Heart right ventricle (tissue), 16 donors: ENCODE measurements at regions not wholly inside any gene's neighbourhood (a gene's known extent, or its start where the extent isn't known, plus 50 kb on each side); places are given as distances from the start of the nearest gene placed in this dataset.

Source experiments
- ATAC-seq, 8 donors: fragments of 200-7000 bp; cut with Tn5 transposase; one replicate each; pipeline ENCODE4 v1.9.1; 2020; ENCODE audit warnings: mild to moderate bottlenecking in 8 of 8, moderate library complexity in 8 of 8, moderate number of reproducible peaks in 1 of 8
- DNase-seq, 2 donors: peaks; one replicate each; pipeline ENCODE4 v3.0.0-alpha.2; 2020
- H3K27ac ChIP-seq, 10 donors: fragments of 200-600 bp; sonication (generic) in 2 of 10; one replicate each; pipeline versions ENCODE4 v1.5.0 to v1.8.0; 2020 to 2022; ENCODE audit warnings: mild to moderate bottlenecking in 3 of 10
- H3K27me3 ChIP-seq, 7 donors: fragments of 200-600 bp; one replicate each; pipeline ENCODE4 v1.8.0; 2021 to 2022; ENCODE audit warnings: mild to moderate bottlenecking in 2 of 7
- H3K36me3 ChIP-seq, 9 donors: fragments of 200-600 bp; sonication (generic) in 1 of 9; one replicate each; pipeline versions ENCODE4 v1.5.0 to v1.8.0; 2020 to 2022; ENCODE audit warnings: mild to moderate bottlenecking in 2 of 9
- H3K4me1 ChIP-seq, 9 donors: fragments of 200-600 bp; sonication (generic) in 1 of 9; one replicate each; pipeline versions ENCODE4 v1.5.0 to v1.8.0; 2020 to 2022; ENCODE audit warnings: mild to moderate bottlenecking in 4 of 9
- H3K4me3 ChIP-seq, 10 donors: fragments of 200-600 bp; sonication (generic) in 2 of 10; one replicate each; pipeline versions ENCODE4 v1.5.0 to v1.8.0; 2020 to 2022; ENCODE audit warnings: mild to moderate bottlenecking in 7 of 10, moderate library complexity in 2 of 10
- H3K9me3 ChIP-seq, 11 donors: fragments of 200-600 bp in 10 of 11; sonication (generic) in 2 of 11; one replicate each; pipeline versions ENCODE4 v1.5.0 to v1.8.0; 2013 to 2022; ENCODE audit warnings: mild to moderate bottlenecking in 2 of 11, control low read depth in 1 of 11, moderate library complexity in 1 of 11
- CTCF ChIP-seq, 9 donors: fragments of 200-600 bp; sonication (generic) in 2 of 9; IDR thresholded peaks; one replicate each; pipeline versions ENCODE4 v1.5.0 to v1.8.0; 2021 to 2022; ENCODE audit warnings: antibody characterized with exemption in 9 of 9, mild to moderate bottlenecking in 5 of 9, moderate library complexity in 1 of 9
- WGBS, 2 donors: extraction: QIAGEN DNeasy Blood & Tissue Kit; methylation state at CpG; one replicate each; pipeline ENCODE4 v1.1.7; 2013; ENCODE audit warnings: inconsistent platforms in 1 of 2; 5-methylcytosine and 5-hydroxymethylcytosine counted together
- intact Hi-C, 10 donors: fragments of 100-400 bp; cut with DNase I; formaldehyde crosslinking; loops; one replicate each; pipeline versions ENCODE4 v1.11.1 to v1.14.2; 2022
- donor health status: Arrhythmogenic right ventricular cardiomyopathy.
- donor health status: ischemic (EF 13 %, LVEDD 7.1; RV severe dilation, severe dysfunction).
- donor health status: healthy with polysubstance abuse.
- donor health status: DM: no; HTN: yes; CAD: no.
- donor health status: DM: no; HTN: no; CAD: no.
- donor health status: ischemic (EF 25% LVEDD 6.9; RV normal size, moderate dysfunction).
- donor health status: ischemic (EF 25% LVEDD 5.7; RV mildly dilated, moderate dysfunction).
- donor health status: healthy.
- donor health status: DM: yes; HTN: yes; CAD: no.
- donor health status: Ischemic cardiomyopathy.
- donor health status: ischemic (EF 35%, LVEDD 5.7; RV mildly dilated, moderate dysfunction).
- donor health status: nonischemic (EF 11% LVEDD 7.7; RV severe dilation, severe dysfunction).
- donor health status: DM: yes; HTN: yes; CAD: no.
- donor health status: PGD.
- donor health status: ischemic (EF 29% LVEDD 5.4; RV normal size, mild dysfunction).
- donor health status: nonischemic (EF 23%, LVEDD 6.1; RV moderate dilation, normal function).

GRCh38 chr3:102980355-102980696, 545.5 kb downstream of the ZPLD1 start:
- Histone ChIP-seq H3K27ac (peak overlapping the region in 3 of 10 donors; percentile 8 to 62 (median 41)), H3K4me1 (peaks cover 0 to 14% (median 5%) of the 10 kb centered on the region in 9 donors), H3K27me3 (no peaks in the 10 kb centered on the region), H3K4me3 (no peak overlapping the region), H3K9me3 (peaks cover 0 to 9% (median 0%) of the 10 kb centered on the region in 11 donors), H3K36me3 (no peaks in the 10 kb centered on the region)
- DNase-seq (no peak), ATAC-seq (peak; percentile 20 to 80 (median 58))
- no peak for TF ChIP-seq CTCF (IDR thresholded peaks at IDR 0.05)
- 4 to 11% methylated on average over 1 of the region's 1 CpG for WGBS, 2 donors
- intact Hi-C loops = no loop called here

GRCh38 chr3:103002425-103003176, 567.8 kb downstream of the ZPLD1 start:
- Histone ChIP-seq H3K9me3 (peaks cover 0 to 5% (median 0%) of the 10 kb centered on the region in 11 donors), H3K27ac (no peak overlapping the region), H3K4me1 (no peaks in the 10 kb centered on the region), H3K27me3 (no peaks in the 10 kb centered on the region), H3K4me3 (no peak overlapping the region), H3K36me3 (no peaks in the 10 kb centered on the region)
- ATAC-seq = no peak
- intact Hi-C loops = no loop called here
- no peak for TF ChIP-seq CTCF (IDR thresholded peaks at IDR 0.05)
- 68 to 77% methylated on average over 6 of the region's 6 CpGs for WGBS, 2 donors
- DNase-seq = no peak

DNA sequence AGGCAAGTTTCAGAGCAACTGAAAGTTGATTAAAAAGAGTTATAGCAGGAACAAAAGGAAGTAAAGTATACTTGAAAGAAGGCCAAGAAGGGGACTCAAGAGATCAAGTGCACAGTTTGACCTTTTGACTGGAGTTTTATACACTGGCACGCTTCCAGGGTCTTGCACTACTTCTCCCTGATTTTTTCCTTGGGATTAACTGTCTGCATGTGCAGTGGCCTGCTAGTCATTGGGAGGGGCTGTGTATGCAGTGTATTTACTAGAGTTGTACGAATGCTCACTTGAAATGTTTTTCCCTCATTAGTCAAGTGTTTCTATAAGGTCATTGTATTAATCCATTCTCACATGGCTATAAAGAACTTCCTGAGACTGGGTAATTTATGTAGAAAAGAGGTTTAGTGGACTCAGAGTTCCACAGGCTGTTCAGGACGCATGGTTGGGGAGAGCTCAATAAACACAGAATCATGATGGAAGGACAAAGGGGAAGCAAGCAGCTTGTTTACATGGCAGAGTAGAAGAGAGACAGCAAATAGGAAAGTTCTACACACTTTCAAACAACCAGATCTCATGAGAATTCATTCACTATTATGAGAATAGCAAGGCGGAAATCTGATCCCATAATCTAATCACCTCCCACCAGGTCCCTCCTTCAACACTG, 571.8 kb downstream of the ZPLD1 start:
- 71 to 76% methylated on average over 4 of the region's 4 CpGs for WGBS, 2 donors

GRCh38 chr3:103009609-103010008, 574.8 kb downstream of the ZPLD1 start:
- TF ChIP-seq CTCF (IDR thresholded peaks at IDR 0.05) = no peak
- no peak overlapping the region for H3K4me3 ChIP-seq
- ATAC-seq (no peak), DNase-seq (no peak)
- H3K4me1 ChIP-seq = no peaks in the 10 kb centered on the region
- H3K27ac ChIP-seq = no peak overlapping the region
- H3K9me3 ChIP-seq = no peaks in the 10 kb centered on the region
- no peaks in the 10 kb centered on the region for H3K36me3 ChIP-seq
- no peaks in the 10 kb centered on the region for H3K27me3 ChIP-seq
- intact Hi-C loops = no loop called here

More for the DNA sequence above, 571.8 kb downstream of the ZPLD1 start:
- Histone ChIP-seq H3K27ac (no peak overlapping the region), H3K27me3 (no peaks in the 10 kb centered on the region), H3K9me3 (peaks cover 0 to 4% (median 0%) of the 10 kb centered on the region in 11 donors), H3K36me3 (no peaks in the 10 kb centered on the region), H3K4me3 (no peak overlapping the region), H3K4me1 (no peaks in the 10 kb centered on the region)
- DNase-seq = no peak
- no peak for ATAC-seq
- intact Hi-C loops = no loop called here
- TF ChIP-seq CTCF (IDR thresholded peaks at IDR 0.05) = no peak
